Esophagus squamous epithelium (tissue), 4 donors: ENCODE measurements at regions not wholly inside any gene's neighbourhood (a gene's known extent, or its start where the extent isn't known, plus 50 kb on each side); places are given as distances from the start of the nearest gene placed in this dataset.

ENCODE experiments used
- POLR2A ChIP-seq, 4 donors: fragments of 450-650 bp; IDR thresholded peaks; one replicate each; pipeline ENCODE4 v1.6.1; 2017; ENCODE audit warnings: antibody characterized with exemption in 4 of 4, mild to moderate bottlenecking in 4 of 4, moderate library complexity in 3 of 4
- TF ChIP-seq, protein P1 (sequence below), 6 experiments: fragments of 450-650 bp in 4 of 6; fragments of 200-600 bp in 2 of 6; sonication (generic) in 2 of 6; IDR thresholded peaks; one replicate each; pipeline ENCODE4 v1.5.1; 2016 to 2019; ENCODE audit warnings: antibody characterized with exemption in 6 of 6, mild to moderate bottlenecking in 4 of 6, moderate library complexity in 4 of 6

DNA sequence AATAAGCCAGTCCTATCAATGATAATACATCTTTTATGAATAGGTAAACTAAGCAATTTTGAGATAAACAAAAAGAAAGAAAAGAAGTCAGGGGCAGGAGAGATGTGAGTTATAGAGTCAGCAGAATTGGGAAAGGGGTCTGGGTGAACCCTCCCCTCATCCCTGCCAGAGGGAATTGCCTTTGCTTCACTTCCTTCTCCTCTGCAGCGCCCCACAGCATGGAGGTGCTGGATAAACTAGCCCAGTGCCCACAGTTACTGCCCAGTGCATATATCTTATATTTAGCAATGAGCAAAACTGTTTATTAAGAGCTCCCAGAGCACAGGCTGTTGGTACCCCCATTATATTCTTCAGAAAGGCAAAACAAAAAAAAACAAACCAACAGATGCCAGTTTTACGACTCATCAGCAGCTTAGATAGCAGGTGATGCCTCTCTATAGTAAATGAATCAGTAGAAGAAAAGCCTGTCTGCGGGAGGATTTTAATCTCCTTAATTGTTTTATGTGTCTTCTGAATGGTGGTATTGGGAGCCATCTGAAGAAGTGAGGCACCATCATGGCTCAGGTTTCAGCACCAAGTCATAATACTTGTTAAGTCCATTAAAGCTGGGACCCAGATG lies 419.2 kb downstream of the EPM2A start:
- TF ChIP-seq, protein P1, sequence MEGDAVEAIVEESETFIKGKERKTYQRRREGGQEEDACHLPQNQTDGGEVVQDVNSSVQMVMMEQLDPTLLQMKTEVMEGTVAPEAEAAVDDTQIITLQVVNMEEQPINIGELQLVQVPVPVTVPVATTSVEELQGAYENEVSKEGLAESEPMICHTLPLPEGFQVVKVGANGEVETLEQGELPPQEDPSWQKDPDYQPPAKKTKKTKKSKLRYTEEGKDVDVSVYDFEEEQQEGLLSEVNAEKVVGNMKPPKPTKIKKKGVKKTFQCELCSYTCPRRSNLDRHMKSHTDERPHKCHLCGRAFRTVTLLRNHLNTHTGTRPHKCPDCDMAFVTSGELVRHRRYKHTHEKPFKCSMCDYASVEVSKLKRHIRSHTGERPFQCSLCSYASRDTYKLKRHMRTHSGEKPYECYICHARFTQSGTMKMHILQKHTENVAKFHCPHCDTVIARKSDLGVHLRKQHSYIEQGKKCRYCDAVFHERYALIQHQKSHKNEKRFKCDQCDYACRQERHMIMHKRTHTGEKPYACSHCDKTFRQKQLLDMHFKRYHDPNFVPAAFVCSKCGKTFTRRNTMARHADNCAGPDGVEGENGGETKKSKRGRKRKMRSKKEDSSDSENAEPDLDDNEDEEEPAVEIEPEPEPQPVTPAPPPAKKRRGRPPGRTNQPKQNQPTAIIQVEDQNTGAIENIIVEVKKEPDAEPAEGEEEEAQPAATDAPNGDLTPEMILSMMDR (IDR thresholded peaks at IDR 0.05): no peak
- no peak for TF ChIP-seq POLR2A (IDR thresholded peaks at IDR 0.05)
